Pancreas (tissue), 10 donors: ENCODE measurements at regions not wholly inside any gene's neighbourhood (a gene's known extent, or its start where the extent isn't known, plus 50 kb on each side); places are given as distances from the start of the nearest gene placed in this dataset.
A peak's percentile ranks its signal among the peaks of the same experiment; 100 is the strongest.
"Not testable (repeated sequence)": the region's sequence is repeated elsewhere in the genome, so short reads cannot be mapped to it uniquely, and the experiment has no call there.

Experiments
- ATAC-seq, 4 donors: fragments of 200-7000 bp; cut with Tn5 transposase; one replicate each; pipeline versions ENCODE4 v1.8.0 to v1.9.1; 2020; ENCODE audit warnings: mild to moderate bottlenecking in 4 of 4, moderate library complexity in 4 of 4
- DNase-seq, 6 donors: peaks; one replicate each; pipeline ENCODE4 v3.0.0-alpha.2; 2020
- FAIRE-seq: peaks from 2 replicates; lab custom pipeline; 2012; peaks lifted over from hg19 to GRCh38; lab: Jason Lieb, UNC
- H3K27ac ChIP-seq, 4 donors: fragments of 200-600 bp; sonication (generic); 1 replicate in 3 of 4; 2 replicates in 1 of 4; pipeline versions ENCODE4 v1.5.0 to v1.8.0; 2020
- H3K27me3 ChIP-seq, 4 donors: fragments of 200-600 bp; one replicate each; pipeline ENCODE4 v1.8.0; 2021
- H3K36me3 ChIP-seq, 3 donors: fragments of 200-600 bp; sonication (generic) in 1 of 3; one replicate each; pipeline versions ENCODE4 v1.5.0 to v1.8.0; 2020 to 2021
- H3K4me1 ChIP-seq, 3 donors: fragments of 200-600 bp; one replicate each; pipeline ENCODE4 v1.8.0; 2021
- H3K4me3 ChIP-seq, 4 donors: fragments of 200-600 bp; sonication (generic) in 2 of 4; one replicate each; pipeline versions ENCODE4 v1.5.0 to v1.8.0; 2020 to 2021
- H3K9me3 ChIP-seq, 4 donors: fragments of 200-600 bp; one replicate each; pipeline ENCODE4 v1.8.0; 2021
- WGBS, 2 donors: extraction: QIAGEN DNeasy Blood & Tissue Kit; methylation state at CpG; one replicate each; pipeline ENCODE4 v1.1.7; 2013; 5-methylcytosine and 5-hydroxymethylcytosine counted together
- intact Hi-C, 3 donors: fragments of 100-400 bp; cut with DNase I; formaldehyde crosslinking; loops; one replicate each; pipeline versions ENCODE4 v1.11.1 to v1.14.2; 2022
- TF ChIP-seq, protein P1 (sequence below), 4 donors: fragments of 200-600 bp; sonication (generic) in 3 of 4; IDR thresholded peaks; one replicate each; pipeline versions ENCODE4 v1.5.0 to v1.8.0; 2021; ENCODE audit warnings: antibody characterized with exemption in 4 of 4
- donor health status: healthy with polysubstance abuse.
- donor health status: DM: no; HTN: no; CAD: no; lungs with moderate emphysema.
- donor health status: DM: no; HTN: no; CAD: no.
- donor health status: control.
- donor health status: control.
- donor health status: Bipolar disorder and iron deficiency.
- donor health status: DM: yes; HTN: yes; CAD: no.
- donor health status: DM: no; HTN: no; CAD: no.
- donor health status: DM: no; HTN: no; CAD: no.
- donor health status: DM: yes; HTN: yes; CAD: no.

DNA sequence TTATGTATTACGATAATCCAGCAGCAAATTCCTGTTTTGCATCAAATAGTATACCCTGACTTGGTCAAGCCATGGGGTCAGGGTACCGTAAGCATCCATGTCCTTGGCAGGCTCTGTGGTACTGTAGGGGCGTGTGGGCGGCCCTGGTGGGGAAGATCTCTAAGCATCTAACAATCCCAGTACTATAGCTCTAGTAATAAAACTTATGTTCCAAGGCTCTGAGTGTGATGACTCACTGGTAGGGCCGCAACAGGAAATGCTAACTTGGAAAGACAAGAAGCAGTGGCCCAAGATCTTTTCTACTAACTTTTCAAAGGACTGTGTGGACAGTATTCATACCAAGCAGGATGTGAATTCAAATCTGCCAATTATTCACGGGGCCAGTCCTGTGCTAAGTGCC lies 63.8 kb downstream of the CLEC18A start:
- 90 to 95% methylated on average over 6 of the region's 6 CpGs for WGBS, 2 donors
- H3K27me3 ChIP-seq, DNase-seq, H3K9me3 ChIP-seq, intact Hi-C loops, FAIRE-seq, H3K4me3 ChIP-seq, H3K4me1 ChIP-seq, H3K27ac ChIP-seq: not testable (repeated sequence)
- peaks cover 0 to 31% (median 0%) of the 10 kb centered on the region in 3 donors for H3K36me3 ChIP-seq
- peak in 2 of 4 donors; percentile 13 to 55 for ATAC-seq

DNA sequence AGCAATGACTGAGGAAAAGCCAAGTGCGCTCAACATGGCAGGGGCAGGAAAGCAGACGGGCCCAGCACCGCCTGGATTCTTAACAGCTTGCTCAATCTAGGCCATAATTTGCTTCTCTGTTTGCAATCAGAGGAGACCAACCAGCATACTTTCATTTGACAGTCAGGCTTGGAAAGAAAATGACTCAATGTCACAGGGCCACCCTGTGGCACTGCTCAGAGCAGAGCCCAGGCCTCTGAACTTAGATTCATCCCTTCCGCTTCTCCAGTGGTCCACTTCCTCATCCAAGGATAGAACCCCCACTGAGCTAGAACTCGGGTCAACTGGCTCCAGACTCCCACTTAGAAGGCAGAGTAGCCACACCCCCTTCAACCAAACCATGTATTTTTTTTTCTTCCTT lies 65.6 kb downstream of the CLEC18A start:
- H3K9me3 ChIP-seq, H3K27ac ChIP-seq, H3K4me3 ChIP-seq, intact Hi-C loops, DNase-seq, H3K27me3 ChIP-seq, FAIRE-seq, H3K4me1 ChIP-seq: not testable (repeated sequence)
- peak in 1 of 4 donors; percentile 14 for ATAC-seq
- peaks cover 0 to 28% (median 0%) of the 10 kb centered on the region in 3 donors for H3K36me3 ChIP-seq
- WGBS, 2 donors = 72 to 76% methylated on average over 5 of the region's 5 CpGs

DNA sequence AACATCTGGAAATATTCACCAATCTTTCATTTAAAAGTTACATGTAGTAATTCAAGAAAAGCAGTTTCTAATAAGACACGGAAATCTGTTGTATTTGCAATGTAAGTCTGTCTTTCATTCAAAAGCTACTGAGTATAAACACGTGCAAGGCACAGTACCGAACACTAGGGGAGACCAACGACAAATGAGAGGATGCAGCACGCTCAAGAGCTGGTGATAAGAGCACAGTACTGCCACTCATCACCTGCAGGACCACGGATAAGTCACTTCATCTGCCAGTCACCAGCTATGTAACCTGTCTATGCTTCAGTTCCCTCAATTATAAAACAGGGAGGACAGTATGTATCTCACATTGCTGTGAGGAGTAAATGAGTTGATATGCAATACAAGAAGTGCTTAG lies 67.1 kb downstream of the CLEC18A start:
- Histone ChIP-seq H3K27ac (no peak overlapping the region), H3K36me3 (peaks cover 0 to 28% (median 0%) of the 10 kb centered on the region in 3 donors), H3K4me3 (no peak overlapping the region), H3K9me3 (no peaks in the 10 kb centered on the region), H3K27me3 (no peaks in the 10 kb centered on the region), H3K4me1 (no peaks in the 10 kb centered on the region)
- ATAC-seq (peak in 3 of 4 donors; percentile 73 to 80 (median 76)), DNase-seq (no peak), FAIRE-seq (no peak)
- TF ChIP-seq, protein P1, sequence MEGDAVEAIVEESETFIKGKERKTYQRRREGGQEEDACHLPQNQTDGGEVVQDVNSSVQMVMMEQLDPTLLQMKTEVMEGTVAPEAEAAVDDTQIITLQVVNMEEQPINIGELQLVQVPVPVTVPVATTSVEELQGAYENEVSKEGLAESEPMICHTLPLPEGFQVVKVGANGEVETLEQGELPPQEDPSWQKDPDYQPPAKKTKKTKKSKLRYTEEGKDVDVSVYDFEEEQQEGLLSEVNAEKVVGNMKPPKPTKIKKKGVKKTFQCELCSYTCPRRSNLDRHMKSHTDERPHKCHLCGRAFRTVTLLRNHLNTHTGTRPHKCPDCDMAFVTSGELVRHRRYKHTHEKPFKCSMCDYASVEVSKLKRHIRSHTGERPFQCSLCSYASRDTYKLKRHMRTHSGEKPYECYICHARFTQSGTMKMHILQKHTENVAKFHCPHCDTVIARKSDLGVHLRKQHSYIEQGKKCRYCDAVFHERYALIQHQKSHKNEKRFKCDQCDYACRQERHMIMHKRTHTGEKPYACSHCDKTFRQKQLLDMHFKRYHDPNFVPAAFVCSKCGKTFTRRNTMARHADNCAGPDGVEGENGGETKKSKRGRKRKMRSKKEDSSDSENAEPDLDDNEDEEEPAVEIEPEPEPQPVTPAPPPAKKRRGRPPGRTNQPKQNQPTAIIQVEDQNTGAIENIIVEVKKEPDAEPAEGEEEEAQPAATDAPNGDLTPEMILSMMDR (IDR thresholded peaks at IDR 0.05) = no peak
- 43 to 50% methylated on average over 6 of the region's 6 CpGs for WGBS, 2 donors
- intact Hi-C loops = no loop called here

DNA sequence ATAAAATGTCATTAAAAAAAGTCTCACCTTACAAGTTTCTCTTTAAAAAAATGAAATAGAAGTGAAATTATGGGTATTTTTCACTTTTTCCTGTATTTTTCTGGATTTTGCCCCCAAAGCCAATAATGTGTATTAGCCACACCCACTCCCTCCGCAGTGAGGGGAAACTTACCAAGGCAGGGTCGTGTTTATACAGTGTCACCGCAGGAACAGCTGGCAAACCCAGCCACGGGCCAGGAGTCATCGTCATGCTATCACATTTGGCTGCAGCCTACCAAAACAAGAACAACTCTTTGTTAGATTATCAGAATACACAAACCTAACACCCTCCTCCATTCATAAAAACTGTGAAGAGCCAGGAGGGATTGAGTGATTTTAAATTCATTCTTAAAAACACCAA lies 72.1 kb downstream of the CLEC18A start:
- H3K9me3 ChIP-seq, DNase-seq, intact Hi-C loops, H3K4me1 ChIP-seq, H3K27me3 ChIP-seq, H3K27ac ChIP-seq, FAIRE-seq, H3K4me3 ChIP-seq: not testable (repeated sequence)
- WGBS, 2 donors = 37 to 41% methylated on average over 5 of the region's 5 CpGs
- ATAC-seq = peak; percentile 63 to 83 (median 68)
- H3K36me3 ChIP-seq = peaks cover 0 to 22% (median 4%) of the 10 kb centered on the region in 3 donors

DNA sequence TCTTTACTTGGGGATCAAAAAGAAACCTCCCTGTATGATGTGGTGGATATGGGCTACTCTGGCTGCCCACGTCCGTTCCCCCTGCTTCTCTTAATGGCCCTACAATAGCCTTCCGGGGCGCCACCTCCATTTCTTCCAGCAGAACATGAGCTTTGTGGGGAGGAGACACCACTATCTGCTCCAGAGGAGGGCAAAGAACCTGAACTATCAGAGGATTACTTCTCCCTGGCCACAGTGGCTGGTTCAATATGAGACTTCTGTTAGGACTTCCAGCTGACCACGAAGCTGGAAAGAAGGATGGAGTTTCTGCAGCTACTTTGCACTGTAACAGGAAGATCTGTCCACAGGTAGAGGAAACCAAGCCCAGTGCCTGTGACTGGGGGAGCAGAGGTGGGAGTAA lies 72.8 kb downstream of the CLEC18A start:
- H3K9me3 ChIP-seq, intact Hi-C loops, H3K4me1 ChIP-seq, H3K27me3 ChIP-seq, H3K27ac ChIP-seq, H3K4me3 ChIP-seq, ATAC-seq, DNase-seq, FAIRE-seq: not testable (repeated sequence)
- 94 to 96% methylated on average over 5 of the region's 5 CpGs for WGBS, 2 donors
- H3K36me3 ChIP-seq = peaks cover 0 to 19% (median 4%) of the 10 kb centered on the region in 3 donors

DNA sequence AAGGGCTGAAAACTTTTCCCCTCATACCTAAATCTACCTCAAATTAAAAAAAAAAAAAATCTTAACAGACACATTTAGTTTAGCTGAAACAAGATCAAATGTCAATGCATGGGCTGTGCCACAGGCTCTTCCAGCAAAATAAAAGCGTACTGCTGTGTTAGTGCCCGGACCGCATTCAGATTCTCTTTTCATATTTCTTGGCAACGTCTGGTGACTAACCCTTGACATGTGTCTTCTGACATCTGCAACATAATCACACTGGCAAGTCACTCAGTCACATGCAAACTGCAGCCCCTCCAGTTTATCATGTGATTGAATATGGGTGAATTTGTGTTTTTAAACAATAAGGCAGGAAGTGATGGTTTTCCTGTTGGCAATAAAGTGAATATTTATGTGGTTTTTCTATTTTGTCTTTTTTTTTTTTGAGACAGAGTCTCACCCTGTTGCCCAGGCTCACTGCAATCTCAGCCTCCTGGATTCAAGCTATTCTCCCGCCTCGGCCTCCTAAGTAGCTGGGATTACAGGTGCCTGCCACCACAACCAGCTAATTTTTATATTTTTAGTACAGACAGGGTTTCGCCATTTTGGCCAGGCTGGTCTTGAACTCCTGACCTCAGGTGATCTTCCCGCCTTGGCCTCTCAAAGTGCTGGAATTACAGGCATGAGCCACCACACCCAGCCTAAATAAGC lies 75.2 kb downstream of the CLEC18A start:
- H3K4me1 ChIP-seq, H3K27ac ChIP-seq, DNase-seq, H3K27me3 ChIP-seq, H3K4me3 ChIP-seq, H3K36me3 ChIP-seq, FAIRE-seq, H3K9me3 ChIP-seq, intact Hi-C loops: not testable (repeated sequence)
- ATAC-seq = peak in 3 of 4 donors; percentile 42 to 67 (median 50)
- 85 to 92% methylated on average over 8 of the region's 8 CpGs for WGBS, 2 donors

DNA sequence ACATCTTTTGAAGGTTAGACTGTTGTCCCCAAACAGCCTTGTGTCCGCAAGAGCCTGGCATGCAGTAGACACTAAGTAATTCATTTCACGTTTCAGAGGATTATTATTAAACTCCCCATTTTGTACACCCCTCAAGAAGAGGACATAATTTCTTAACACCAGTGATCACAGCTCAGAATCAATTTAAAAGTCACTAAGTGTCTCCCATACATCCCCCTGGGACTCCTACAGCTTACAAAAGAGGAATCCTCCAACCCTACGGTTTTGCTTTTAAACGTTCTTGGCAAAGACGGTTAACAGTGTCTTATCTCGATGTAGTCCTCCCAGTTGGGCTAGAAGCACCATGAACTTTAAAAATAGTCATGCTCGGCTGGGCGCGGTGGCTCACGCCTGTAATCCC lies 81.2 kb upstream of the PDPR start:
- H3K9me3 ChIP-seq, FAIRE-seq: not testable (repeated sequence)

DNA sequence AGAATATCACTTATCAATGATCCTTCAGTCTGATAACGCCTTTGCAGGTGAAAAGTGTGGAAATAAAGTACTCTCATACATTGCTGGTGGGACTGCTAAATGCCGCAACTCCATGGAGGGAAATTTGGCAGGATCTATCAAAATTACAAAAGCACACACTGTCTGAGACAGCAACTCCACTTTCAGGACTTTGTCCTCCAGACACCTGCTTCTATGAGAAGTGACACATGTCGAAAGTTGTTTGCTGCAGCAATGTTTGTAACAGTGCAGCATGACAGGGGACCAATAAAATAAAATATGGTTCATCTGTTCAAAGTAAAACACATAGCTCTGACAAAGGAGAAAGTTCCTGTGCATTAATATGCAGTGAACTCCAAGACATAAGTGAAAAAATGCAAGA lies 76.2 kb upstream of the PDPR start:
- H3K9me3 ChIP-seq, H3K27me3 ChIP-seq, H3K4me1 ChIP-seq, ATAC-seq, intact Hi-C loops, H3K4me3 ChIP-seq, FAIRE-seq, DNase-seq, H3K27ac ChIP-seq: not testable (repeated sequence)
- WGBS, 2 donors = 58 to 100% methylated on average over 1 of the region's 3 CpGs
- H3K36me3 ChIP-seq = peaks cover 0 to 13% (median 4%) of the 10 kb centered on the region in 3 donors

More for the DNA sequence above, 81.2 kb upstream of the PDPR start:
- H3K27me3 ChIP-seq, intact Hi-C loops, H3K4me1 ChIP-seq, ATAC-seq, H3K4me3 ChIP-seq, H3K27ac ChIP-seq, DNase-seq: not testable (repeated sequence)
- H3K36me3 ChIP-seq = peaks cover 0 to 13% (median 4%) of the 10 kb centered on the region in 3 donors
- 89% methylated on average over 10 of the region's 10 CpGs for WGBS, 2 donors

DNA sequence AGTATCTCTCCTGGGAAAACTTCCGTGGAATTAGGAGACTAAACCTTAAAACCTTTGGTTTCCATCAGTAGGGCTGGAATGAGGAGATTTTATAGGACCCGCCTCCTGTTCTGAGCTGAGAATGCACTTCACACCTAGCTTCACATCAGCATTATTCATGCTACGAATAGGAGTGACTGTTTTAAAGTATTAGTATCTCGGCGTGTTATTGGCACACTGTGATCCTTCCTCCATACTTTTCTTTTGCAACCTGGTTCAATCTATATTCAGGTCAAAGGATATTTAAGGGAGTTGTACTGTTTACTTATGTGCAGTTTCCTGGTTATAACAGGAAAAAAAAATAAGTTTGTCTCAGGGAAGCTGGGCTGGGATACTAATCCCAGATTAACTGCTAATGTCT lies 73.6 kb upstream of the PDPR start:
- ATAC-seq, FAIRE-seq, H3K4me1 ChIP-seq, DNase-seq, H3K27ac ChIP-seq, H3K9me3 ChIP-seq, H3K27me3 ChIP-seq, intact Hi-C loops, H3K4me3 ChIP-seq, H3K36me3 ChIP-seq: not testable (repeated sequence)
- WGBS, 2 donors = 91 to 95% methylated on average over 5 of the region's 5 CpGs

DNA sequence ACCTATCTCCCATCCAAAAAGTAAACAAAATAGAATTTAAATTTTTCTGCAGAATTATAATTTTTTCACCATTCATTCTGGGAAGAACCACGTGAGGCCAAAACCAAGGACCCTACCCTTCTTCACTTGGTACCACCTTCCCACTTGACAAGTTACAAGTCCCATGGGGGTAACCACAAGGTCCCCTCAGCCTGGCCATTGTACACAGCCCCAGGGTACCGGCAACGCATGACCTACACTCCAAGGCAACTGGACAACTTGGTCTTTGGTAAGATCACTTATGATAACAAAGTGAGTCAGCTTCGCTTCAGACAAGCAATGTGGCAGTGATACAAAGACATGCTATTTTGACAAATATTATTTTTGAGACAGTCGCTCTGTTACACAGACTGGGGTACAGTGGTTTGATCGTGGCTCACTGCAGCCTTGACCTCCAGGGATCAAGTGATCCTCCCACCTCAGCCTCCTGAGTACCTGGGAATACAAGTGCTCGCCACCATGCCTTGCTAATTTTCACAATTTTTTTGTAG lies 70.5 kb upstream of the PDPR start:
- H3K9me3 ChIP-seq, H3K36me3 ChIP-seq, DNase-seq, intact Hi-C loops, H3K27ac ChIP-seq, H3K4me3 ChIP-seq, H3K27me3 ChIP-seq, H3K4me1 ChIP-seq, FAIRE-seq: not testable (repeated sequence)
- ATAC-seq = peak in 1 of 4 donors; percentile 24
- WGBS, 2 donors = 92 to 95% methylated on average over 5 to 7 of the region's 7 CpGs

DNA sequence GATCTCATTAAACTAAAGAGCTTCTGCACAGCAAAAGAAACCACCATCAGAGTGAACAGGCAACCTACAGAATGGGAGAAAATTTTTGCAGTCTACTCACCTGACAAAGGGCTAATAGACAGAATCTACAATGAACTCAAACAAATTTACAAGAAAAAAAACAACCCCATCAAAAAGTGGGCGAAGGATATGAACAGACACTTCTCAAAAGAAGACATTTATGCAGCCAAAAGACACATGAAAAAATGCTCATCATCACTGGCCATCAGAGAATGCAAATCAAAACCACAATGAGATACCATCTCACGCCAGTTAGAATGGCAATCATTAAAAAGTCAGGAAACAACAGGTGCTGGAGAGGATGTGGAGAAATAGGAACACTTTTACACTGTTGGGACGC lies 67.6 kb upstream of the PDPR start:
- 100% methylated on average over 1 of the region's 3 CpGs for WGBS, 2 donors
- ATAC-seq, FAIRE-seq, H3K4me3 ChIP-seq, H3K27me3 ChIP-seq, H3K36me3 ChIP-seq, intact Hi-C loops, H3K27ac ChIP-seq, H3K9me3 ChIP-seq, H3K4me1 ChIP-seq, DNase-seq: not testable (repeated sequence)
